PC-3 (cell line): ENCODE measurements at regions not wholly inside any gene's neighbourhood (a gene's known extent, or its start where the extent isn't known, plus 50 kb on each side); places are given as distances from the start of the nearest gene placed in this dataset.

Experiments
- ATAC-seq: fragments of 200-7000 bp; cut with Tn5 transposase; 2 replicates; pipeline ENCODE4 v1.9.1; 2020; ENCODE audit warnings: mild to moderate bottlenecking, moderate library complexity
- BruUV-seq: library from RNA; stranded (reverse); fragments of 400-500 nt; replicated peaks from 2 replicates; lab custom pipeline; 2021; lab: Mats Ljungman, UMichigan
- CTCF ChIA-PET: fragments of 300-600 bp; sonication (Branson Sonifier 250); formaldehyde crosslinking; loops from one replicate; lab custom pipeline; 2022; ENCODE audit warnings: antibody characterized with exemption; lab: Charles Lee
- POLR2A ChIA-PET: fragments of 300-600 bp; sonication (Branson Sonifier 250); formaldehyde crosslinking; loops from one replicate; lab custom pipeline; 2022; ENCODE audit warnings: antibody characterized with exemption; ENCODE audit not compliant: unreplicated experiment; lab: Charles Lee
- DNase-seq: peaks from one replicate; pipeline ENCODE4 v3.0.0-alpha.2; 2015
- H2AFZ ChIP-seq: fragments of 300-600 bp; sonication (generic); 2 replicates; pipeline ENCODE4 v1.6.0; 2016; ENCODE audit warnings: antibody characterized with exemption, low read length
- H3F3A ChIP-seq: fragments of 300-600 bp; sonication (generic); one replicate; pipeline ENCODE4 v1.6.0; 2017; ENCODE audit warnings: antibody characterized with exemption, low read length, control low read depth, mild to moderate bottlenecking; ENCODE audit not compliant: unreplicated experiment
- H3K27ac ChIP-seq: fragments of 300-600 bp; sonication (generic); 2 replicates; pipeline ENCODE4 v1.5.1; 2016; ENCODE audit warnings: mild to moderate bottlenecking, low read length
- H3K27me3 ChIP-seq: fragments of 300-600 bp; sonication (generic); 2 replicates; pipeline ENCODE4 v1.6.1; 2016; ENCODE audit warnings: low read length, mixed read lengths
- H3K36me3 ChIP-seq: fragments of 300-600 bp; sonication (generic); 2 replicates; pipeline ENCODE4 v1.6.1; 2016; ENCODE audit warnings: low read depth, mixed run types, low read length, mixed read lengths
- H3K4me1 ChIP-seq: fragments of 300-600 bp; sonication (generic); 2 replicates; pipeline ENCODE4 v1.5.1; 2016; ENCODE audit warnings: low read length; ENCODE audit not compliant: insufficient read depth
- H3K4me2 ChIP-seq: fragments of 300-600 bp; sonication (generic); 2 replicates; pipeline ENCODE4 v1.6.0; 2016; ENCODE audit warnings: low read length
- H3K4me3 ChIP-seq: fragments of 300-600 bp; sonication (generic); 2 replicates; pipeline ENCODE4 v1.5.1; 2016; ENCODE audit warnings: mild to moderate bottlenecking, low read length, mixed read lengths
- H3K79me2 ChIP-seq: fragments of 300-600 bp; sonication (generic); 2 replicates; pipeline ENCODE4 v1.6.1; 2017; ENCODE audit warnings: low read length, mixed read lengths
- H3K9ac ChIP-seq: fragments of 300-600 bp; sonication (generic); 2 replicates; pipeline ENCODE4 v1.6.0; 2016; ENCODE audit warnings: mild to moderate bottlenecking, low read length
- H3K9me2 ChIP-seq: fragments of 300-600 bp; sonication (generic); replicated peaks from 2 replicates; pipeline ENCODE4 v1.6.1; 2016; ENCODE audit warnings: mixed run types, low read length, mixed read lengths
- H3K9me3 ChIP-seq: fragments of 300-600 bp; sonication (generic); 2 replicates; pipeline ENCODE4 v1.6.1; 2016; ENCODE audit warnings: low read length, mixed read lengths
- H4K20me1 ChIP-seq: fragments of 300-600 bp; sonication (generic); 2 replicates; pipeline ENCODE4 v1.6.1; 2016; ENCODE audit warnings: low read length, mixed read lengths
- CTCF ChIP-seq: fragments of 300-600 bp; sonication (generic); conservative IDR thresholded peaks from 2 replicates; pipeline ENCODE4 v1.5.1; 2017; ENCODE audit warnings: antibody characterized with exemption, low read depth, mild to moderate bottlenecking, low read length
- EZH2 ChIP-seq: fragments of 300-600 bp; sonication (generic); IDR thresholded peaks from one replicate; pipeline ENCODE4 v1.6.1; 2017; ENCODE audit warnings: antibody characterized with exemption, mild to moderate bottlenecking, low read length; ENCODE audit not compliant: unreplicated experiment
- EZH2phosphoT487 ChIP-seq: fragments of 300-600 bp; sonication (generic); IDR thresholded peaks from 2 replicates; pipeline ENCODE4 v1.6.1; 2018; ENCODE audit warnings: mild to moderate bottlenecking, antibody characterized with exemption, low read length, borderline replicate concordance
- intact Hi-C: fragments of 100-400 bp; cut with micrococcal nuclease; formaldehyde crosslinking; loops from 2 replicates; pipeline ENCODE4 v1.9.0; 2023

DNA sequence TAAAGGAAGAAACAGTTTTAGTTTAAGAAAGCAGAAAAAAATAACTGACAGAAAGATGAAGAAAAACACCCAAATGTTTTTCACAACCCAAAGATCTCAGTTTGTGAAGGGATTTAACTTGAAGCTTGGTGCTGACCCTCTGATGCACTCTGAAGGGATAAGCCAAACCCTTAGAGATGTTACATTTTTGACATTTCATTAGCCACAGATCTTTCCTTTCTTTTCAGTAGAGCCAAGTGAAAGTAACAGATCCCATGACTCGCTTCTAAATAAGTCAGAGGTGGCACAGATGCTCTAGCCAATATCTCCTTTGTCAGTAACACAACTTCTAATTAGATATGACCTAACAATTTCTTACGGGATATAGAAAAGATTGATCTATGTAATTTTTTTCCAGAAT is 394.5 kb upstream of the EDIL3 start:
- Histone ChIP-seq H3K27me3 (no peaks in the 10 kb centered on the region), H3K4me3 (no peak overlapping the region), H3K36me3 (no peaks in the 10 kb centered on the region), H3K9ac (no peak overlapping the region), H4K20me1 (no peaks in the 10 kb centered on the region), H3K4me2 (no peak overlapping the region), H3F3A (no peaks in the 10 kb centered on the region), H3K4me1 (no peaks in the 10 kb centered on the region), H3K79me2 (no peaks in the 10 kb centered on the region), H3K27ac (no peak overlapping the region), H3K9me2 (no peaks in the 10 kb centered on the region), H3K9me3 (no peaks in the 10 kb centered on the region), H2AFZ (no peak overlapping the region)
- BruUV-seq, result no TSS peak
- CTCF ChIA-PET, result no interaction called here
- POLR2A ChIA-PET, result no interaction called here
- ATAC-seq (no peak), DNase-seq (no peak)
- TF ChIP-seq CTCF (no peak), EZH2 (no peak), EZH2phosphoT487 (no peak)
- intact Hi-C loops, result no loop called here

- POLR2A ChIA-PET, result no interaction called here
- H3K4me2 ChIP-seq, result no peak overlapping the region
- H3K4me1 ChIP-seq, result 0 out of 2 replicates have a peak, but pooled peaks cover 1% of the 10 kb centered on the region
- no peak overlapping the region for H3K4me3 ChIP-seq
- BruUV-seq, result no TSS peak
- no peaks in the 10 kb centered on the region for H3K79me2 ChIP-seq
- ATAC-seq, result no peak
- no peaks in the 10 kb centered on the region for H3K36me3 ChIP-seq
- H3K9ac ChIP-seq, result no peak overlapping the region
- intact Hi-C loops, result no loop called here
- H3K27me3 ChIP-seq, result no peaks in the 10 kb centered on the region
- H3K9me3 ChIP-seq, result no peaks in the 10 kb centered on the region
- CTCF ChIA-PET, result no interaction called here
- no peak overlapping the region for H2AFZ ChIP-seq
- no peak overlapping the region for H3K27ac ChIP-seq
- no peaks in the 10 kb centered on the region for H3F3A ChIP-seq
- no peaks in the 10 kb centered on the region for H4K20me1 ChIP-seq
- TF ChIP-seq EZH2phosphoT487 (no peak), EZH2 (no peak), CTCF (no peak)
- H3K9me2 ChIP-seq, result no peaks in the 10 kb centered on the region
- DNase-seq, result no peak
Measured at GRCh38 chr5:84764227-84764626, 379.5 kb upstream of the EDIL3 start.

DNA sequence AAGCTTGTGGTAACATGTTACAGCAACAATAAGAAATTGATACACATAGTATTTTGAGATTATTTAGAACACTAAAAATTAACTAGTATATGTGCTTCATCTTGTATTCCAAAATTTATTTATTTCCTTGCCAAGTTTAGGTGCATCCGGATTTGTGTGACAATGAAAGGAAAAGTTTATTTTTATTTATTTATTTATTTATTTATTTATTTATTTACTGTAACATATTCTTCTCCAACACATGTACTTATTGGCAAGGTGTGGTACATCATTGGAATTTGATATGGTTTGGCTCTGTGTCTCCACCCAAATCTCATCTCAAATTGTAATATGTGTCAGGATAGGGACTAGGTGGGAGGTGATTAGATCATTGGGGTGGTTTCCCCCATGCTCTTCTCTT is 373.3 kb upstream of the EDIL3 start:
- Histone ChIP-seq H3K36me3 (no peaks in the 10 kb centered on the region), H3K27me3 (no peaks in the 10 kb centered on the region), H3K79me2 (no peaks in the 10 kb centered on the region), H4K20me1 (no peaks in the 10 kb centered on the region), H2AFZ (no peak overlapping the region), H3F3A (no peaks in the 10 kb centered on the region), H3K4me2 (no peak overlapping the region), H3K4me3 (no peak overlapping the region), H3K9me3 (no peaks in the 10 kb centered on the region), H3K9ac (no peak overlapping the region), H3K9me2 (no peaks in the 10 kb centered on the region), H3K4me1 (no peaks in the 10 kb centered on the region), H3K27ac (no peak overlapping the region)
- DNase-seq (no peak), ATAC-seq (no peak)
- ChIA-PET CTCF (no interaction called here), POLR2A (no interaction called here)
- TF ChIP-seq CTCF (no peak), EZH2 (no peak), EZH2phosphoT487 (no peak)
- intact Hi-C loops, result no loop called here
- no TSS peak for BruUV-seq
